ENCODE measurements at regions not wholly inside any gene's neighbourhood (a gene's known extent, or its start where the extent isn't known, plus 50 kb on each side); places are given as distances from the start of the nearest gene placed in this dataset.

GRCh38 chr3:164278550-164278949 lies 799.7 kb downstream of the SI start:
- TF ChIP-seq FOSL1 (tag; conservative IDR thresholded peaks at IDR 0.05), result no peak
- no peak for TF ChIP-seq REST (IDR thresholded peaks at IDR 0.05; ENCODE audit: borderline replicate concordance)
- TF ChIP-seq REST (CRISPR knock-in tag; IDR thresholded peaks at IDR 0.05; ENCODE audit: low read depth), result no peak
- no peak for TF ChIP-seq ETS1 (conservative IDR thresholded peaks at IDR 0.05; ENCODE audit: control insufficient read depth, low read depth, low read length)
- TF ChIP-seq HNRNPLL (IDR thresholded peaks at IDR 0.05; ENCODE audit: low read depth, low read length, poor library complexity, severe bottlenecking), result no peak
- TF ChIP-seq POLR2A (conservative IDR thresholded peaks at IDR 0.05), result no peak
- no peak for TF ChIP-seq CTCF (IDR thresholded peaks at IDR 0.05 in 2 of 3, conservative IDR thresholded peaks at IDR 0.05 in 1 of 3; ENCODE audit: insufficient read depth in 2 of 3, low read depth in 1 of 3, low read length in 3 of 3)
- no peak for TF ChIP-seq HDAC2 (IDR thresholded peaks at IDR 0.05)
